ENCODE measurements at regions not wholly inside any gene's neighbourhood (a gene's known extent, or its start where the extent isn't known, plus 50 kb on each side); places are given as distances from the start of the nearest gene placed in this dataset.

GRCh38 chr5:143880178-143880577 lies 68.2 kb downstream of the HMHB1 start:
- Histone ChIP-seq H3K4me1 (ENCODE audit: control extremely low read depth in 1 of 4, control insufficient read depth in 4 of 4, insufficient read depth in 4 of 4, low read length in 3 of 4) (no peaks in the 10 kb centered on the region), H3K27ac (ENCODE audit: insufficient read depth in 1 of 2, low read depth in 1 of 2, low read length in 2 of 2, poor library complexity in 1 of 2, severe bottlenecking in 2 of 2) (no peak overlapping the region), H3K27me3 (replicated peaks in 2 of 5; ENCODE audit: control insufficient read depth in 4 of 5, insufficient read depth in 5 of 5, low read length in 4 of 5) (no peaks in the 10 kb centered on the region), H3K4me3 (ENCODE audit: control insufficient read depth in 1 of 7, extremely low read depth in 1 of 7, insufficient read depth in 4 of 7, low read depth in 2 of 7, low read length in 6 of 7) (no peak overlapping the region), H3K9me3 (ENCODE audit: control extremely low read depth in 1 of 5, control insufficient read depth in 4 of 5, insufficient read depth in 2 of 5, low read depth in 1 of 5, low read length in 4 of 5) (peaks cover 0 to 2% (median 0%) of the 10 kb centered on the region in 5 experiments), H3K36me3 (ENCODE audit: control insufficient read depth in 4 of 4, insufficient read depth in 4 of 4, low read length in 3 of 4) (no peaks in the 10 kb centered on the region)
- 84% methylated on average over 4 of the region's 6 CpGs for WGBS (ENCODE audit: insufficient coverage)
- ChIA-PET CTCF (no interaction called here), POLR2A (no interaction called here)
- no peak for DNase-seq

- no peaks in the 10 kb centered on the region for H3K27me3 ChIP-seq (replicated peaks in 2 of 5; ENCODE audit: control insufficient read depth in 4 of 5, insufficient read depth in 5 of 5, low read length in 4 of 5)
- DNase-seq: no peak
- WGBS (ENCODE audit: insufficient coverage): 92% methylated on average over 2 of the region's 5 CpGs
- H3K36me3 ChIP-seq (ENCODE audit: control insufficient read depth in 4 of 4, insufficient read depth in 4 of 4, low read length in 3 of 4): no peaks in the 10 kb centered on the region
- ChIA-PET CTCF (no interaction called here), POLR2A (no interaction called here)
- H3K27ac ChIP-seq (ENCODE audit: insufficient read depth in 1 of 2, low read depth in 1 of 2, low read length in 2 of 2, poor library complexity in 1 of 2, severe bottlenecking in 2 of 2): no peak overlapping the region
- H3K9me3 ChIP-seq (ENCODE audit: control extremely low read depth in 1 of 5, control insufficient read depth in 4 of 5, insufficient read depth in 2 of 5, low read depth in 1 of 5, low read length in 4 of 5): peaks cover 0 to 2% (median 0%) of the 10 kb centered on the region in 5 experiments
- no peak overlapping the region for H3K4me3 ChIP-seq (ENCODE audit: control insufficient read depth in 1 of 7, extremely low read depth in 1 of 7, insufficient read depth in 4 of 7, low read depth in 2 of 7, low read length in 6 of 7)
- H3K4me1 ChIP-seq (ENCODE audit: control extremely low read depth in 1 of 4, control insufficient read depth in 4 of 4, insufficient read depth in 4 of 4, low read length in 3 of 4): no peaks in the 10 kb centered on the region
These were observed 70.6 kb downstream of the HMHB1 start for GRCh38 chr5:143882520-143882919.

GRCh38 chr5:143886096-143886495 lies 74.1 kb downstream of the HMHB1 start:
- no peak for DNase-seq
- Histone ChIP-seq H3K36me3 (ENCODE audit: control insufficient read depth in 4 of 4, insufficient read depth in 4 of 4, low read length in 3 of 4) (no peaks in the 10 kb centered on the region), H3K4me1 (ENCODE audit: control extremely low read depth in 1 of 4, control insufficient read depth in 4 of 4, insufficient read depth in 4 of 4, low read length in 3 of 4) (no peaks in the 10 kb centered on the region), H3K27me3 (replicated peaks in 2 of 5; ENCODE audit: control insufficient read depth in 4 of 5, insufficient read depth in 5 of 5, low read length in 4 of 5) (no peaks in the 10 kb centered on the region), H3K4me3 (ENCODE audit: control insufficient read depth in 1 of 7, extremely low read depth in 1 of 7, insufficient read depth in 4 of 7, low read depth in 2 of 7, low read length in 6 of 7) (no peak overlapping the region), H3K27ac (ENCODE audit: insufficient read depth in 1 of 2, low read depth in 1 of 2, low read length in 2 of 2, poor library complexity in 1 of 2, severe bottlenecking in 2 of 2) (no peak overlapping the region), H3K9me3 (ENCODE audit: control extremely low read depth in 1 of 5, control insufficient read depth in 4 of 5, insufficient read depth in 2 of 5, low read depth in 1 of 5, low read length in 4 of 5) (peaks cover 0 to 2% (median 0%) of the 10 kb centered on the region in 5 experiments)
- ChIA-PET POLR2A (no interaction called here), CTCF (interaction anchor here (0.6 kb wide), 1 partner anchor 119 kb away, joined by 3 read pairs; no protein-coding TSS in a partner anchor)
- WGBS (ENCODE audit: insufficient coverage): 80% methylated on average over 1 of the region's 3 CpGs

- Histone ChIP-seq H3K27me3 (replicated peaks in 2 of 5; ENCODE audit: control insufficient read depth in 4 of 5, insufficient read depth in 5 of 5, low read length in 4 of 5) (no peaks in the 10 kb centered on the region), H3K4me1 (ENCODE audit: control extremely low read depth in 1 of 4, control insufficient read depth in 4 of 4, insufficient read depth in 4 of 4, low read length in 3 of 4) (no peaks in the 10 kb centered on the region), H3K4me3 (ENCODE audit: control insufficient read depth in 1 of 7, extremely low read depth in 1 of 7, insufficient read depth in 4 of 7, low read depth in 2 of 7, low read length in 6 of 7) (no peak overlapping the region), H3K27ac (ENCODE audit: insufficient read depth in 1 of 2, low read depth in 1 of 2, low read length in 2 of 2, poor library complexity in 1 of 2, severe bottlenecking in 2 of 2) (no peak overlapping the region), H3K36me3 (ENCODE audit: control insufficient read depth in 4 of 4, insufficient read depth in 4 of 4, low read length in 3 of 4) (no peaks in the 10 kb centered on the region), H3K9me3 (ENCODE audit: control extremely low read depth in 1 of 5, control insufficient read depth in 4 of 5, insufficient read depth in 2 of 5, low read depth in 1 of 5, low read length in 4 of 5) (peaks cover 0 to 2% (median 0%) of the 10 kb centered on the region in 5 experiments)
- WGBS (ENCODE audit: insufficient coverage): 93% methylated on average over 3 of the region's 6 CpGs
- ChIA-PET CTCF (interaction anchor here (0.6 kb wide), 1 partner anchor 120 kb away, joined by 3 read pairs; no protein-coding TSS in a partner anchor), POLR2A (no interaction called here)
- peak in 2 of 3 donors; percentile 11 to 15 for DNase-seq
These were observed 75.0 kb downstream of the HMHB1 start for GRCh38 chr5:143886651-143887638.

- 88% methylated on average over 1 of the region's 5 CpGs for WGBS (ENCODE audit: insufficient coverage)
These were observed 76.1 kb downstream of the HMHB1 start for GRCh38 chr5:143887903-143888665.

GRCh38 chr5:143888912-143889311 lies 77.0 kb downstream of the HMHB1 start:
- Histone ChIP-seq H3K27me3 (replicated peaks in 2 of 5; ENCODE audit: control insufficient read depth in 4 of 5, insufficient read depth in 5 of 5, low read length in 4 of 5) (no peaks in the 10 kb centered on the region), H3K27ac (ENCODE audit: insufficient read depth in 1 of 2, low read depth in 1 of 2, low read length in 2 of 2, poor library complexity in 1 of 2, severe bottlenecking in 2 of 2) (no peak overlapping the region), H3K4me3 (ENCODE audit: control insufficient read depth in 1 of 7, extremely low read depth in 1 of 7, insufficient read depth in 4 of 7, low read depth in 2 of 7, low read length in 6 of 7) (no peak overlapping the region), H3K4me1 (ENCODE audit: control extremely low read depth in 1 of 4, control insufficient read depth in 4 of 4, insufficient read depth in 4 of 4, low read length in 3 of 4) (no peaks in the 10 kb centered on the region), H3K36me3 (ENCODE audit: control insufficient read depth in 4 of 4, insufficient read depth in 4 of 4, low read length in 3 of 4) (no peaks in the 10 kb centered on the region), H3K9me3 (ENCODE audit: control extremely low read depth in 1 of 5, control insufficient read depth in 4 of 5, insufficient read depth in 2 of 5, low read depth in 1 of 5, low read length in 4 of 5) (no peaks in the 10 kb centered on the region)
- 100% methylated on average over 1 of the region's 3 CpGs for WGBS (ENCODE audit: insufficient coverage)
- ChIA-PET CTCF (no interaction called here), POLR2A (no interaction called here)
- DNase-seq: no peak

More at GRCh38 chr5:143887903-143888665, 76.1 kb downstream of the HMHB1 start:
- Histone ChIP-seq H3K27ac (ENCODE audit: insufficient read depth in 1 of 2, low read depth in 1 of 2, low read length in 2 of 2, poor library complexity in 1 of 2, severe bottlenecking in 2 of 2) (no peak overlapping the region), H3K4me3 (ENCODE audit: control insufficient read depth in 1 of 7, extremely low read depth in 1 of 7, insufficient read depth in 4 of 7, low read depth in 2 of 7, low read length in 6 of 7) (no peak overlapping the region), H3K9me3 (ENCODE audit: control extremely low read depth in 1 of 5, control insufficient read depth in 4 of 5, insufficient read depth in 2 of 5, low read depth in 1 of 5, low read length in 4 of 5) (no peaks in the 10 kb centered on the region), H3K27me3 (replicated peaks in 2 of 5; ENCODE audit: control insufficient read depth in 4 of 5, insufficient read depth in 5 of 5, low read length in 4 of 5) (no peaks in the 10 kb centered on the region), H3K36me3 (ENCODE audit: control insufficient read depth in 4 of 4, insufficient read depth in 4 of 4, low read length in 3 of 4) (no peaks in the 10 kb centered on the region), H3K4me1 (ENCODE audit: control extremely low read depth in 1 of 4, control insufficient read depth in 4 of 4, insufficient read depth in 4 of 4, low read length in 3 of 4) (no peaks in the 10 kb centered on the region)
- ChIA-PET POLR2A (no interaction called here), CTCF (no interaction called here)
- DNase-seq: no peak

GRCh38 chr5:143889986-143890385 lies 78.0 kb downstream of the HMHB1 start:
- no peaks in the 10 kb centered on the region for H3K4me1 ChIP-seq (ENCODE audit: control extremely low read depth in 1 of 4, control insufficient read depth in 4 of 4, insufficient read depth in 4 of 4, low read length in 3 of 4)
- no peak overlapping the region for H3K4me3 ChIP-seq (ENCODE audit: control insufficient read depth in 1 of 7, extremely low read depth in 1 of 7, insufficient read depth in 4 of 7, low read depth in 2 of 7, low read length in 6 of 7)
- 100% methylated on average over 1 of the region's 3 CpGs for WGBS (ENCODE audit: insufficient coverage)
- DNase-seq: no peak
- H3K27me3 ChIP-seq (replicated peaks in 2 of 5; ENCODE audit: control insufficient read depth in 4 of 5, insufficient read depth in 5 of 5, low read length in 4 of 5): no peaks in the 10 kb centered on the region
- POLR2A ChIA-PET: no interaction called here
- H3K27ac ChIP-seq (ENCODE audit: insufficient read depth in 1 of 2, low read depth in 1 of 2, low read length in 2 of 2, poor library complexity in 1 of 2, severe bottlenecking in 2 of 2): no peak overlapping the region
- CTCF ChIA-PET: no interaction called here
- no peaks in the 10 kb centered on the region for H3K9me3 ChIP-seq (ENCODE audit: control extremely low read depth in 1 of 5, control insufficient read depth in 4 of 5, insufficient read depth in 2 of 5, low read depth in 1 of 5, low read length in 4 of 5)
- H3K36me3 ChIP-seq (ENCODE audit: control insufficient read depth in 4 of 4, insufficient read depth in 4 of 4, low read length in 3 of 4): no peaks in the 10 kb centered on the region
